ENCODE measurements at regions not wholly inside any gene's neighbourhood (a gene's known extent, or its start where the extent isn't known, plus 50 kb on each side); places are given as distances from the start of the nearest gene placed in this dataset.

GRCh38 chr16:6189216-6189615 is 1091.6 kb upstream of the EEF2KMT start:
- TF ChIP-seq POLR2A (IDR thresholded peaks at IDR 0.05) = no peak
- TF ChIP-seq CTCF (IDR thresholded peaks at IDR 0.05 in 4 of 5, conservative IDR thresholded peaks at IDR 0.05 in 1 of 5) = no peak
